GM23248 (cell line): ENCODE measurements at regions not wholly inside any gene's neighbourhood (a gene's known extent, or its start where the extent isn't known, plus 50 kb on each side); places are given as distances from the start of the nearest gene placed in this dataset.

Experiments used
- EZH2 ChIP-seq: fragments of 200-600 bp; sonication (generic); IDR thresholded peaks from 2 replicates; pipeline ENCODE4 v1.6.1; 2018; ENCODE audit warnings: antibody characterized with exemption, mild to moderate bottlenecking; ENCODE audit not compliant: insufficient read depth, poor library complexity, severe bottlenecking
- EZH2phosphoT487 ChIP-seq: fragments of 200-600 bp; sonication (generic); IDR thresholded peaks from 2 replicates; pipeline ENCODE4 v1.6.1; 2018; ENCODE audit warnings: antibody characterized with exemption, moderate library complexity, mild to moderate bottlenecking, low read depth; ENCODE audit not compliant: insufficient read depth

- TF ChIP-seq EZH2phosphoT487 (no peak), EZH2 (no peak)
Observed at GRCh38 chrX:112967903-112968302, 127.3 kb upstream of the AMOT start.
